ENCODE measurements at regions not wholly inside any gene's neighbourhood (a gene's known extent, or its start where the extent isn't known, plus 50 kb on each side); places are given as distances from the start of the nearest gene placed in this dataset.
"Not testable (repeated sequence)": the region's sequence is repeated elsewhere in the genome, so short reads cannot be mapped to it uniquely, and the experiment has no call there.

- H3K36me3 ChIP-seq: no peaks in the 10 kb centered on the region
- intact Hi-C loops (cut with DNase I): no loop called here
- DNase-seq: no peak
- no peaks in the 10 kb centered on the region for H3K9me3 ChIP-seq
- H3K4me3 ChIP-seq (replicated peaks in 1 of 3): no peak overlapping the region
- H3K27me3 ChIP-seq: no peaks in the 10 kb centered on the region
- WGBS, 2 donors: 92% methylated on average over 1 of the region's 1 CpG
- no peak overlapping the region for H3K27ac ChIP-seq
- TF ChIP-seq POLR2A (IDR thresholded peaks at IDR 0.05): no peak
- TF ChIP-seq CTCF (IDR thresholded peaks at IDR 0.05): no peak
- H3K4me1 ChIP-seq: no peaks in the 10 kb centered on the region
These were observed 1015.5 kb upstream of the MIR17HG start for GRCh38 chr13:90331974-90332373.

- DNase-seq: no peak
- WGBS, 2 donors: 51 to 56% methylated on average over 4 of the region's 4 CpGs
These were observed 1011.0 kb upstream of the MIR17HG start for GRCh38 chr13:90336507-90336906.

GRCh38 chr13:90341348-90341747 is 1006.1 kb upstream of the MIR17HG start:
- H3K36me3 ChIP-seq; H3K4me3 ChIP-seq (replicated peaks in 1 of 3); H3K27ac ChIP-seq; H3K9me3 ChIP-seq; H3K27me3 ChIP-seq; intact Hi-C loops (cut with DNase I); H3K4me1 ChIP-seq; DNase-seq: not testable (repeated sequence)
- WGBS, 2 donors: 94 to 96% methylated on average over 1 of the region's 1 CpG

More at GRCh38 chr13:90336507-90336906, 1011.0 kb upstream of the MIR17HG start:
- TF ChIP-seq POLR2A (IDR thresholded peaks at IDR 0.05) (no peak), CTCF (IDR thresholded peaks at IDR 0.05) (no peak)
- Histone ChIP-seq H3K9me3 (no peaks in the 10 kb centered on the region), H3K36me3 (no peaks in the 10 kb centered on the region), H3K4me1 (no peaks in the 10 kb centered on the region), H3K27me3 (no peaks in the 10 kb centered on the region), H3K4me3 (replicated peaks in 1 of 3) (no peak overlapping the region), H3K27ac (no peak overlapping the region)
- intact Hi-C loops (cut with DNase I): no loop called here

- 94% methylated on average over 12 to 19 of the region's 42 CpGs for WGBS, 2 donors
- intact Hi-C loops (cut with DNase I); H3K4me1 ChIP-seq; H3K36me3 ChIP-seq; H3K9me3 ChIP-seq; DNase-seq; H3K4me3 ChIP-seq (replicated peaks in 1 of 3); H3K27me3 ChIP-seq; H3K27ac ChIP-seq: not testable (repeated sequence)
These were observed 998.9 kb upstream of the MIR17HG start for GRCh38 chr13:90348477-90349136.

GRCh38 chr13:90352763-90353162 is 994.7 kb upstream of the MIR17HG start:
- intact Hi-C loops (cut with DNase I): no loop called here
- DNase-seq: no peak
- H3K4me1 ChIP-seq: no peaks in the 10 kb centered on the region
- no peaks in the 10 kb centered on the region for H3K36me3 ChIP-seq
- H3K27me3 ChIP-seq: no peaks in the 10 kb centered on the region
- 74 to 93% methylated on average over 1 of the region's 1 CpG for WGBS, 2 donors
- no peak for TF ChIP-seq POLR2A (IDR thresholded peaks at IDR 0.05)
- TF ChIP-seq CTCF (IDR thresholded peaks at IDR 0.05): no peak
- no peaks in the 10 kb centered on the region for H3K9me3 ChIP-seq
- no peak overlapping the region for H3K4me3 ChIP-seq (replicated peaks in 1 of 3)
- H3K27ac ChIP-seq: no peak overlapping the region

GRCh38 chr13:90355162-90355751 is 992.2 kb upstream of the MIR17HG start:
- no peaks in the 10 kb centered on the region for H3K4me1 ChIP-seq
- no peak overlapping the region for H3K4me3 ChIP-seq (replicated peaks in 1 of 3)
- no peak for TF ChIP-seq CTCF (IDR thresholded peaks at IDR 0.05)
- no peak for TF ChIP-seq POLR2A (IDR thresholded peaks at IDR 0.05)
- intact Hi-C loops (cut with DNase I): no loop called here
- H3K27me3 ChIP-seq: no peaks in the 10 kb centered on the region
- no peaks in the 10 kb centered on the region for H3K36me3 ChIP-seq
- no peaks in the 10 kb centered on the region for H3K9me3 ChIP-seq
- 81 to 90% methylated on average over 1 of the region's 1 CpG for WGBS, 2 donors
- DNase-seq: no peak
- no peak overlapping the region for H3K27ac ChIP-seq

All from thyroid gland (tissue), 4 donors.